Panc1 (cell line): ENCODE measurements at regions not wholly inside any gene's neighbourhood (a gene's known extent, or its start where the extent isn't known, plus 50 kb on each side); places are given as distances from the start of the nearest gene placed in this dataset.

Experiments
- ATAC-seq: fragments of 200-7000 bp; cut with Tn5 transposase; 2 replicates; pipeline ENCODE4 v1.9.1; 2020; ENCODE audit warnings: mild to moderate bottlenecking, moderate library complexity
- BruUV-seq: library from RNA; stranded (reverse); fragments of 400-500 nt; replicated peaks from 2 replicates; lab custom pipeline; 2021; lab: Mats Ljungman, UMichigan
- CTCF ChIA-PET: fragments of 300-600 bp; sonication (Branson Sonifier 250); formaldehyde crosslinking; loops from one replicate; lab custom pipeline; 2022; ENCODE audit warnings: antibody characterized with exemption; lab: Charles Lee
- POLR2A ChIA-PET: fragments of 300-600 bp; sonication (Branson Sonifier 250); formaldehyde crosslinking; loops from one replicate; lab custom pipeline; 2022; ENCODE audit warnings: antibody characterized with exemption; lab: Charles Lee
- DNase-seq: peaks from one replicate; pipeline ENCODE4 v3.0.0-alpha.2; 2010; ENCODE audit warnings: low read depth, low spot score
- H3K27ac ChIP-seq: 2 replicates; pipeline ENCODE4 v1.5.1; 2011; ENCODE audit warnings: mild to moderate bottlenecking, low read length, inconsistent platforms
- H3K27me3 ChIP-seq: fragments of 200-500 bp; sonication (Bioruptor generic); 2 replicates; pipeline ENCODE4 v1.6.0; 2014; ENCODE audit warnings: low read length, inconsistent platforms; ENCODE audit not compliant: control insufficient read depth, insufficient read depth
- H3K36me3 ChIP-seq: fragments of 200-500 bp; sonication (Bioruptor generic); 2 replicates; pipeline ENCODE4 v1.5.1; 2014; ENCODE audit warnings: inconsistent platforms, mild to moderate bottlenecking, low read length, moderate library complexity; ENCODE audit not compliant: control insufficient read depth, insufficient read depth
- H3K4me1 ChIP-seq: 2 replicates; pipeline ENCODE4 v1.5.1; 2011; ENCODE audit warnings: inconsistent platforms, mild to moderate bottlenecking, low read length, moderate library complexity; ENCODE audit not compliant: control insufficient read depth, insufficient read depth
- H3K4me3 ChIP-seq, 2 experiments: 2 replicates each; pipeline ENCODE4 v1.5.1; 2011 to 2012; ENCODE audit warnings: low read depth in 2 of 2, low read length in 2 of 2, mild to moderate bottlenecking in 2 of 2, inconsistent platforms in 1 of 2, moderate library complexity in 1 of 2
- H3K9me3 ChIP-seq: fragments of 200-500 bp; sonication (Bioruptor generic); 2 replicates; pipeline ENCODE4 v1.5.1; 2014; ENCODE audit warnings: low read depth, mild to moderate bottlenecking, inconsistent platforms, low read length, moderate library complexity; ENCODE audit not compliant: control insufficient read depth, insufficient read depth
- POLR2AphosphoS5 ChIP-seq: IDR thresholded peaks from 2 replicates; pipeline ENCODE4 v1.6.1; 2012; ENCODE audit warnings: mild to moderate bottlenecking, low read depth, low read length, moderate library complexity
- SIN3A ChIP-seq: IDR thresholded peaks from 2 replicates; pipeline ENCODE4 v1.6.1; 2012; ENCODE audit warnings: low read depth, mild to moderate bottlenecking, low read length, moderate library complexity, borderline replicate concordance; ENCODE audit not compliant: insufficient read depth
- TCF7L2 ChIP-seq: IDR thresholded peaks from 2 replicates; pipeline ENCODE4 v1.6.1; 2011; ENCODE audit warnings: mild to moderate bottlenecking, low read depth, low read length, inconsistent platforms
- in situ Hi-C: cut with HindIII; loops from 2 replicates; pipeline ENCODE4 v1.10.0; 2016; ENCODE audit warnings: low sequenced_read_pairs, low pct_unique_long_range_greater_than_20kb
- intact Hi-C: fragments of 100-400 bp; cut with micrococcal nuclease; formaldehyde crosslinking; loops from one replicate; pipeline ENCODE4 v1.10.0; 2022; ENCODE audit not compliant: unreplicated experiment
- TF ChIP-seq, protein P1 (sequence below): fragments of 450-650 bp; IDR thresholded peaks from 2 replicates; pipeline ENCODE4 v1.5.1; 2017; ENCODE audit warnings: mild to moderate bottlenecking
- TF ChIP-seq, protein P2 (sequence below), 2 experiments: IDR thresholded peaks; 2 replicates each; pipeline ENCODE4 v1.6.1; 2011 to 2012; ENCODE audit warnings: low read depth in 2 of 2, control low read depth in 1 of 2, low read length in 1 of 2, mild to moderate bottlenecking in 1 of 2, moderate library complexity in 1 of 2; ENCODE audit not compliant: insufficient read depth in 1 of 2

DNA sequence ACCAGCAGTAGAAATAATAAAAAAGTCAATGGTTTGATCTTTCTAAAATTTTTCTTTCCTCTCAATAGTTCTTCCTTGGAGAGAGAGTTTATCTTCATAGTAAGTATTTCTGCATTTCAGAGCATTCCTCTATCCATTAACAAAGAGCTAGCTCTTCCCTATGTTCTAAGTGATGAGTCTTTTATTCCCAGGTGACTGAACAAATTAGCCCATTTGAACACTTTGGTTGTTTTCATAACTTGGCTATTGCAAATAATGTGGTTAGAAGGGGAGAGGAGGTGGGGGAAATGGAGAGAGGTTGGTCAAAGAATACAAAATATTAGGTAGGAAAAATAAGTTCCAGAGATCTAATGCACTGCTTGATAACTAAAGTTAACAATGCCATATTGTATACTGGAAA lies 598.9 kb downstream of the KCNT2 start:
- Histone ChIP-seq H3K4me3 (no peak overlapping the region), H3K4me1 (no peaks in the 10 kb centered on the region), H3K27ac (no peak overlapping the region), H3K9me3 (no peaks in the 10 kb centered on the region), H3K27me3 (no peaks in the 10 kb centered on the region), H3K36me3 (no peaks in the 10 kb centered on the region)
- intact Hi-C loops (no loop called here), in situ Hi-C loops (no loop called here)
- DNase-seq, result no peak
- no peak for ATAC-seq
- no peak for TF ChIP-seq TCF7L2
- no peak for TF ChIP-seq SIN3A
- TF ChIP-seq, protein P1, sequence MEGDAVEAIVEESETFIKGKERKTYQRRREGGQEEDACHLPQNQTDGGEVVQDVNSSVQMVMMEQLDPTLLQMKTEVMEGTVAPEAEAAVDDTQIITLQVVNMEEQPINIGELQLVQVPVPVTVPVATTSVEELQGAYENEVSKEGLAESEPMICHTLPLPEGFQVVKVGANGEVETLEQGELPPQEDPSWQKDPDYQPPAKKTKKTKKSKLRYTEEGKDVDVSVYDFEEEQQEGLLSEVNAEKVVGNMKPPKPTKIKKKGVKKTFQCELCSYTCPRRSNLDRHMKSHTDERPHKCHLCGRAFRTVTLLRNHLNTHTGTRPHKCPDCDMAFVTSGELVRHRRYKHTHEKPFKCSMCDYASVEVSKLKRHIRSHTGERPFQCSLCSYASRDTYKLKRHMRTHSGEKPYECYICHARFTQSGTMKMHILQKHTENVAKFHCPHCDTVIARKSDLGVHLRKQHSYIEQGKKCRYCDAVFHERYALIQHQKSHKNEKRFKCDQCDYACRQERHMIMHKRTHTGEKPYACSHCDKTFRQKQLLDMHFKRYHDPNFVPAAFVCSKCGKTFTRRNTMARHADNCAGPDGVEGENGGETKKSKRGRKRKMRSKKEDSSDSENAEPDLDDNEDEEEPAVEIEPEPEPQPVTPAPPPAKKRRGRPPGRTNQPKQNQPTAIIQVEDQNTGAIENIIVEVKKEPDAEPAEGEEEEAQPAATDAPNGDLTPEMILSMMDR, result no peak
- TF ChIP-seq POLR2AphosphoS5, result no peak
- TF ChIP-seq, protein P2, sequence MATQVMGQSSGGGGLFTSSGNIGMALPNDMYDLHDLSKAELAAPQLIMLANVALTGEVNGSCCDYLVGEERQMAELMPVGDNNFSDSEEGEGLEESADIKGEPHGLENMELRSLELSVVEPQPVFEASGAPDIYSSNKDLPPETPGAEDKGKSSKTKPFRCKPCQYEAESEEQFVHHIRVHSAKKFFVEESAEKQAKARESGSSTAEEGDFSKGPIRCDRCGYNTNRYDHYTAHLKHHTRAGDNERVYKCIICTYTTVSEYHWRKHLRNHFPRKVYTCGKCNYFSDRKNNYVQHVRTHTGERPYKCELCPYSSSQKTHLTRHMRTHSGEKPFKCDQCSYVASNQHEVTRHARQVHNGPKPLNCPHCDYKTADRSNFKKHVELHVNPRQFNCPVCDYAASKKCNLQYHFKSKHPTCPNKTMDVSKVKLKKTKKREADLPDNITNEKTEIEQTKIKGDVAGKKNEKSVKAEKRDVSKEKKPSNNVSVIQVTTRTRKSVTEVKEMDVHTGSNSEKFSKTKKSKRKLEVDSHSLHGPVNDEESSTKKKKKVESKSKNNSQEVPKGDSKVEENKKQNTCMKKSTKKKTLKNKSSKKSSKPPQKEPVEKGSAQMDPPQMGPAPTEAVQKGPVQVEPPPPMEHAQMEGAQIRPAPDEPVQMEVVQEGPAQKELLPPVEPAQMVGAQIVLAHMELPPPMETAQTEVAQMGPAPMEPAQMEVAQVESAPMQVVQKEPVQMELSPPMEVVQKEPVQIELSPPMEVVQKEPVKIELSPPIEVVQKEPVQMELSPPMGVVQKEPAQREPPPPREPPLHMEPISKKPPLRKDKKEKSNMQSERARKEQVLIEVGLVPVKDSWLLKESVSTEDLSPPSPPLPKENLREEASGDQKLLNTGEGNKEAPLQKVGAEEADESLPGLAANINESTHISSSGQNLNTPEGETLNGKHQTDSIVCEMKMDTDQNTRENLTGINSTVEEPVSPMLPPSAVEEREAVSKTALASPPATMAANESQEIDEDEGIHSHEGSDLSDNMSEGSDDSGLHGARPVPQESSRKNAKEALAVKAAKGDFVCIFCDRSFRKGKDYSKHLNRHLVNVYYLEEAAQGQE (IDR thresholded peaks at IDR 0.05; ENCODE audit: insufficient read depth in 1 of 2, low read depth in 2 of 2, low read length in 1 of 2), result no peak
- ChIA-PET POLR2A (no interaction called here), CTCF (no interaction called here)
- no TSS peak for BruUV-seq

DNA sequence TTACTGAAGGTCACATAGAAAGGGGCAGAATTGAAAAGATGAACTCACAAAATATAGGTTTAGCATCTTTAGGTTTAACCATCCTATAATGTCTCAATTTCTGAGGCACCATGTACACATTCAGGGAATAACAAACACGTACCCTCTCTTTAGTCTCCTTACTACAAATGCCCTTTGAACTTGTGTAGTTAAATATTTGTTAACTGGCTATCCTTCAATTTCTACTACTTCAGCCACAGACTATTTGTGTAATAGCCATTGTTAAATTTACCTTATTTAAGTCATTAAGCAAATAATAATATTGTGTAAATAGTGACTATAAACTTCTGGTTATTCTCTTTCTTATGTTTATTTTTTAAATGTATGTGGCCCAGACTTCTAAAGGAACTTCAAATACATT lies 600.5 kb downstream of the KCNT2 start:
- Histone ChIP-seq H3K27ac (no peak overlapping the region), H3K27me3 (no peaks in the 10 kb centered on the region), H3K9me3 (no peaks in the 10 kb centered on the region), H3K4me3 (no peak overlapping the region), H3K36me3 (no peaks in the 10 kb centered on the region), H3K4me1 (no peaks in the 10 kb centered on the region)
- intact Hi-C loops (no loop called here), in situ Hi-C loops (no loop called here)
- ATAC-seq, result no peak
- no peak for TF ChIP-seq SIN3A
- TF ChIP-seq, protein P2 (IDR thresholded peaks at IDR 0.05; ENCODE audit: insufficient read depth in 1 of 2, low read depth in 2 of 2, low read length in 1 of 2), result no peak
- TF ChIP-seq TCF7L2, result no peak
- no peak for TF ChIP-seq POLR2AphosphoS5
- TF ChIP-seq, protein P1, result no peak
- BruUV-seq, result no TSS peak
- ChIA-PET CTCF (no interaction called here), POLR2A (no interaction called here)
- DNase-seq, result no peak
